ENCODE measurements at regions not wholly inside any gene's neighbourhood (a gene's known extent, or its start where the extent isn't known, plus 50 kb on each side); places are given as distances from the start of the nearest gene placed in this dataset.
A peak's percentile ranks its signal among the peaks of the same experiment; 100 is the strongest.

DNA sequence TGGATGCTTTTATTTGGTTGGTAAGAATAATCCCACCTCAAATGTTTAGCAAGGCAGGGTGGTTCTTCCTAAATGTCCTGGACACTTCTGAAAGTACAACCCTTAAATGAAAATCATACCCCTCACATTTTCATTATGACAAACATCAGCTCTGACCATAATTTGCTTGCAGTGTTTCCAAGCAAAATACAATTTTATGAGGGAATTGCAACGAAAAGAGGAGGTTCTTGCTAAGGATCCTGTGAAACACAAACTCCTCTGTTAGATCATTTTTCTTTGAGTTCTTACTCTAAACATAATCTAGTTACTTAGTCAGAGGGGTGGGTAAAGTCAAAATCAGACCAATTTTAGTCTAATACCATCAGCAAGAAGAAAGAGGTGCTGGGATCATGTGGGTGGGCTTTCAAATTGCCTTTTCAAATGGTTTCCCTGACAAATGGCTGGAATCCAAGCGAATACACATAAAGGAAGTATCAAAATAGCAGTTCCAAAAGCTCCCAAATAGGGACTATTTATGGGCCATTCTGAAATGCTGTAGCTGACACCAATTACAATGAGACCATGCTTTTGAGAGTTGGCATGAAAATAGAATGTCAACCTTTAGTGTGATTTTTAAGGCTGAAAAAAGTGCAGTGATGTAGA, 164.9 kb upstream of the INHBA start:
- no peak for DNase-seq
- in situ Hi-C loops (cut with HindIII; ENCODE audit: low pct_ligation_motif_present, low sequenced_read_pairs), result no loop called here
- H3K36me3 ChIP-seq (replicated peaks), result no peaks in the 10 kb centered on the region
- TF ChIP-seq, protein P1, sequence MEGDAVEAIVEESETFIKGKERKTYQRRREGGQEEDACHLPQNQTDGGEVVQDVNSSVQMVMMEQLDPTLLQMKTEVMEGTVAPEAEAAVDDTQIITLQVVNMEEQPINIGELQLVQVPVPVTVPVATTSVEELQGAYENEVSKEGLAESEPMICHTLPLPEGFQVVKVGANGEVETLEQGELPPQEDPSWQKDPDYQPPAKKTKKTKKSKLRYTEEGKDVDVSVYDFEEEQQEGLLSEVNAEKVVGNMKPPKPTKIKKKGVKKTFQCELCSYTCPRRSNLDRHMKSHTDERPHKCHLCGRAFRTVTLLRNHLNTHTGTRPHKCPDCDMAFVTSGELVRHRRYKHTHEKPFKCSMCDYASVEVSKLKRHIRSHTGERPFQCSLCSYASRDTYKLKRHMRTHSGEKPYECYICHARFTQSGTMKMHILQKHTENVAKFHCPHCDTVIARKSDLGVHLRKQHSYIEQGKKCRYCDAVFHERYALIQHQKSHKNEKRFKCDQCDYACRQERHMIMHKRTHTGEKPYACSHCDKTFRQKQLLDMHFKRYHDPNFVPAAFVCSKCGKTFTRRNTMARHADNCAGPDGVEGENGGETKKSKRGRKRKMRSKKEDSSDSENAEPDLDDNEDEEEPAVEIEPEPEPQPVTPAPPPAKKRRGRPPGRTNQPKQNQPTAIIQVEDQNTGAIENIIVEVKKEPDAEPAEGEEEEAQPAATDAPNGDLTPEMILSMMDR (IDR thresholded peaks at IDR 0.05; ENCODE audit: low read depth, low read length, missing control alignments), result no peak
- H3K27ac ChIP-seq, result no peak overlapping the region
- no peak overlapping the region for H3K4me3 ChIP-seq (ENCODE audit: low read depth, low read length)
- H3K27me3 ChIP-seq (replicated peaks), result no peaks in the 10 kb centered on the region

- no peak overlapping the region for H3K27ac ChIP-seq
- H3K36me3 ChIP-seq (replicated peaks), result no peaks in the 10 kb centered on the region
- no peak for DNase-seq
- TF ChIP-seq, protein P1 (IDR thresholded peaks at IDR 0.05; ENCODE audit: low read depth, low read length, missing control alignments), result no peak
- no peaks in the 10 kb centered on the region for H3K27me3 ChIP-seq (replicated peaks)
- no peak overlapping the region for H3K4me3 ChIP-seq (ENCODE audit: low read depth, low read length)
- in situ Hi-C loops (cut with HindIII; ENCODE audit: low pct_ligation_motif_present, low sequenced_read_pairs), result no loop called here
Measured at GRCh38 chr7:41862261-41862660, 159.4 kb upstream of the INHBA start.

- Histone ChIP-seq H3K4me3 (ENCODE audit: low read depth, low read length) (no peak overlapping the region), H3K27ac (no peak overlapping the region), H3K27me3 (replicated peaks) (no peaks in the 10 kb centered on the region), H3K36me3 (replicated peaks) (no peaks in the 10 kb centered on the region)
- in situ Hi-C loops (cut with HindIII; ENCODE audit: low pct_ligation_motif_present, low sequenced_read_pairs), result no loop called here
- TF ChIP-seq, protein P1 (IDR thresholded peaks at IDR 0.05; ENCODE audit: low read depth, low read length, missing control alignments), result no peak
- DNase-seq, result no peak
Measured at GRCh38 chr7:41861642-41862041, 158.8 kb upstream of the INHBA start.

GRCh38 chr7:41858201-41858600, 155.3 kb upstream of the INHBA start:
- DNase-seq, result peak; percentile 14
- TF ChIP-seq, protein P1 (IDR thresholded peaks at IDR 0.05; ENCODE audit: low read depth, low read length, missing control alignments), result no peak
- Histone ChIP-seq H3K27me3 (replicated peaks) (no peaks in the 10 kb centered on the region), H3K4me3 (ENCODE audit: low read depth, low read length) (no peak overlapping the region), H3K36me3 (replicated peaks) (no peaks in the 10 kb centered on the region), H3K27ac (no peak overlapping the region)
- in situ Hi-C loops (cut with HindIII; ENCODE audit: low pct_ligation_motif_present, low sequenced_read_pairs), result no loop called here

GRCh38 chr7:41855798-41856197, 152.9 kb upstream of the INHBA start:
- TF ChIP-seq, protein P1 (IDR thresholded peaks at IDR 0.05; ENCODE audit: low read depth, low read length, missing control alignments), result no peak
- Histone ChIP-seq H3K36me3 (replicated peaks) (no peaks in the 10 kb centered on the region), H3K27me3 (replicated peaks) (no peaks in the 10 kb centered on the region), H3K4me3 (ENCODE audit: low read depth, low read length) (no peak overlapping the region), H3K27ac (no peak overlapping the region)
- DNase-seq, result no peak
- in situ Hi-C loops (cut with HindIII; ENCODE audit: low pct_ligation_motif_present, low sequenced_read_pairs), result no loop called here

- no peak overlapping the region for H3K4me3 ChIP-seq (ENCODE audit: low read depth, low read length)
- H3K27me3 ChIP-seq (replicated peaks), result no peaks in the 10 kb centered on the region
- no peak for DNase-seq
- H3K36me3 ChIP-seq (replicated peaks), result no peaks in the 10 kb centered on the region
- TF ChIP-seq, protein P1 (IDR thresholded peaks at IDR 0.05; ENCODE audit: low read depth, low read length, missing control alignments), result no peak
- no peak overlapping the region for H3K27ac ChIP-seq
- in situ Hi-C loops (cut with HindIII; ENCODE audit: low pct_ligation_motif_present, low sequenced_read_pairs), result no loop called here
Measured at GRCh38 chr7:41847606-41848005, 144.7 kb upstream of the INHBA start.

All from brain microvascular endothelial cell (primary cell).